H1 (cell line): ENCODE measurements at regions not wholly inside any gene's neighbourhood (a gene's known extent, or its start where the extent isn't known, plus 50 kb on each side); places are given as distances from the start of the nearest gene placed in this dataset.

Experiments used
- CTCF ChIA-PET: fragments of 300-600 bp; sonication (Branson Sonifier 250); formaldehyde crosslinking; loops from one replicate; lab custom pipeline; 2021; ENCODE audit not compliant: partially characterized antibody; lab: Charles Lee
- POLR2A ChIA-PET: fragments of 300-600 bp; sonication (Branson Sonifier 250); formaldehyde crosslinking; loops from one replicate; lab custom pipeline; 2021; ENCODE audit warnings: inconsistent platforms; ENCODE audit not compliant: partially characterized antibody; lab: Charles Lee
- DNase-seq, 2 experiments: peaks; one replicate each; pipeline versions ENCODE4 v3.0.0 to v3.0.0-alpha.2; 2010 to 2022; ENCODE audit warnings: low spot score in 2 of 2, low read depth in 1 of 2, mixed read lengths in 1 of 2
- FAIRE-seq: peaks from 2 replicates; lab custom pipeline; 2011; peaks lifted over from hg19 to GRCh38; lab: Jason Lieb, UNC
- H2AFZ ChIP-seq: 2 replicates; pipeline ENCODE4 v1.8.1; 2012; ENCODE audit warnings: low read length, inconsistent platforms
- H2AK5ac ChIP-seq: 2 replicates; pipeline ENCODE4 v1.6.1; 2013; ENCODE audit warnings: low read depth, low read length
- H2BK120ac ChIP-seq: replicated peaks from 2 replicates; pipeline ENCODE3; 2013; ENCODE audit warnings: low read depth, low read length, inconsistent platforms
- H2BK12ac ChIP-seq: 2 replicates; pipeline ENCODE4 v1.6.1; 2013; ENCODE audit warnings: low read depth, low read length
- H2BK15ac ChIP-seq: 2 replicates; pipeline ENCODE4 v1.6.1; 2013; ENCODE audit warnings: low read length
- H2BK20ac ChIP-seq: 2 replicates; pipeline ENCODE4 v1.6.1; 2013; ENCODE audit warnings: low read length
- H2BK5ac ChIP-seq: 2 replicates; pipeline ENCODE4 v1.6.1; 2013; ENCODE audit warnings: low read depth, low read length
- H3K14ac ChIP-seq: 2 replicates; pipeline ENCODE4 v1.6.1; 2013; ENCODE audit warnings: inconsistent platforms; ENCODE audit not compliant: insufficient read length
- H3K18ac ChIP-seq: 2 replicates; pipeline ENCODE4 v1.6.1; 2013; ENCODE audit warnings: low read length; ENCODE audit errors: extremely low read depth
- H3K23ac ChIP-seq: 2 replicates; pipeline ENCODE4 v1.6.1; 2013; ENCODE audit warnings: inconsistent platforms; ENCODE audit not compliant: insufficient read length
- H3K23me2 ChIP-seq: 2 replicates; pipeline ENCODE4 v1.6.1; 2013; ENCODE audit warnings: low read depth, low read length
- H3K27ac ChIP-seq: 2 replicates; pipeline ENCODE4 v1.6.1; 2011; ENCODE audit warnings: low read depth, low read length, inconsistent platforms
- H3K27me3 ChIP-seq, 4 experiments: replicated peaks in 1 of 4; 1 replicate in 1 of 4; 2 replicates in 3 of 4; pipeline versions ENCODE4 v1.6.1 to v1.8.1; 2011 to 2013; ENCODE audit warnings: low read length in 3 of 4, mild to moderate bottlenecking in 3 of 4, inconsistent platforms in 2 of 4, mixed read lengths in 2 of 4, moderate library complexity in 1 of 4; ENCODE audit not compliant: control insufficient read depth in 3 of 4, insufficient read depth in 3 of 4; ENCODE audit errors: extremely low read depth in 1 of 4
- H3K36me3 ChIP-seq, 4 experiments: 2 replicates each; pipeline versions ENCODE4 v1.6.1 to v1.8.1; 2011 to 2013; ENCODE audit warnings: mild to moderate bottlenecking in 4 of 4, low read length in 3 of 4, moderate library complexity in 2 of 4, control low read depth in 1 of 4, inconsistent platforms in 1 of 4; ENCODE audit not compliant: insufficient read depth in 4 of 4, control insufficient read depth in 2 of 4
- H3K4ac ChIP-seq: replicated peaks from 2 replicates; pipeline ENCODE3; 2013; ENCODE audit warnings: low read length, low read depth, mixed read lengths, inconsistent platforms; ENCODE audit not compliant: insufficient read length
- H3K4me1 ChIP-seq, 4 experiments: replicated peaks in 1 of 4; 1 replicate in 1 of 4; 2 replicates in 3 of 4; pipeline versions ENCODE4 v1.6.1 to v1.8.1; 2011 to 2013; ENCODE audit warnings: low read length in 3 of 4, inconsistent platforms in 2 of 4, mixed read lengths in 1 of 4; ENCODE audit not compliant: insufficient read depth in 4 of 4, control insufficient read depth in 3 of 4
- H3K4me2 ChIP-seq, 2 experiments: 2 replicates each; pipeline versions ENCODE4 v1.6.1 to v1.8.1; 2011 to 2013; ENCODE audit warnings: low read depth in 2 of 2, low read length in 2 of 2, control low read depth in 1 of 2, inconsistent platforms in 1 of 2, mild to moderate bottlenecking in 1 of 2; ENCODE audit not compliant: insufficient read depth in 1 of 2
- H3K4me3 ChIP-seq, 4 experiments: fragments of 200-600, 300-600 bp in 1 of 4; sonication (generic), shearing (Covaris generic), sonication (Bioruptor Twin) in 1 of 4; 2 replicates each; pipeline versions ENCODE4 v1.5.1 to v1.8.1; 2011 to 2016; ENCODE audit warnings: low read length in 4 of 4, low read depth in 3 of 4, control low read depth in 2 of 4, inconsistent platforms in 2 of 4, mild to moderate bottlenecking in 2 of 4, mixed read lengths in 1 of 4, moderate library complexity in 1 of 4; ENCODE audit not compliant: insufficient read depth in 2 of 4; ENCODE audit errors: extremely low read depth in 1 of 4
- H3K56ac ChIP-seq: replicated peaks from 2 replicates; pipeline ENCODE3; 2013; ENCODE audit warnings: low read depth, mild to moderate bottlenecking, mixed read lengths, low read length, inconsistent platforms; ENCODE audit not compliant: insufficient read length
- H3K79me1 ChIP-seq: 2 replicates; pipeline ENCODE4 v1.6.1; 2013; ENCODE audit warnings: low read depth, low read length, control low read depth
- H3K79me2 ChIP-seq, 2 experiments: 2 replicates each; pipeline versions ENCODE4 v1.6.1 to v1.8.1; 2012 to 2013; ENCODE audit warnings: low read length in 2 of 2, mild to moderate bottlenecking in 2 of 2, inconsistent platforms in 1 of 2; ENCODE audit not compliant: insufficient read depth in 2 of 2, control insufficient read depth in 1 of 2
- H3K9ac ChIP-seq, 4 experiments: replicated peaks in 1 of 4; 1 replicate in 1 of 4; 2 replicates in 3 of 4; pipeline versions ENCODE4 v1.6.1 to v1.8.1; 2011 to 2013; ENCODE audit warnings: low read depth in 3 of 4, low read length in 3 of 4, control low read depth in 2 of 4, mild to moderate bottlenecking in 2 of 4, moderate library complexity in 2 of 4, inconsistent platforms in 1 of 4; ENCODE audit errors: extremely low read depth in 1 of 4
- H3K9me3 ChIP-seq, 2 experiments: 2 replicates each; pipeline versions ENCODE4 v1.6.1 to v1.8.1; 2012 to 2013; ENCODE audit warnings: mild to moderate bottlenecking in 2 of 2, moderate library complexity in 2 of 2, control low read depth in 1 of 2, inconsistent platforms in 1 of 2, low read depth in 1 of 2, low read length in 1 of 2, mixed read lengths in 1 of 2; ENCODE audit not compliant: insufficient read depth in 2 of 2
- H4K20me1 ChIP-seq, 2 experiments: replicated peaks in 1 of 2; 2 replicates each; pipeline versions ENCODE3 to v1.8.1; 2011 to 2013; ENCODE audit warnings: inconsistent platforms in 2 of 2, low read length in 2 of 2, mild to moderate bottlenecking in 1 of 2; ENCODE audit not compliant: insufficient read depth in 2 of 2, control insufficient read depth in 1 of 2
- H4K5ac ChIP-seq: 2 replicates; pipeline ENCODE4 v1.6.1; 2013; ENCODE audit warnings: low read length, low read depth, mixed read lengths, inconsistent platforms; ENCODE audit not compliant: insufficient read length
- H4K8ac ChIP-seq: 2 replicates; pipeline ENCODE4 v1.8.0; 2013; ENCODE audit warnings: mild to moderate bottlenecking, moderate library complexity, low read length, inconsistent platforms; ENCODE audit not compliant: insufficient read depth; ENCODE audit errors: extremely low read depth
- H4K91ac ChIP-seq: replicated peaks from 2 replicates; pipeline ENCODE3; 2013; ENCODE audit warnings: low read length, mixed read lengths, inconsistent platforms; ENCODE audit not compliant: insufficient read length
- BRCA1 ChIP-seq: IDR thresholded peaks from 2 replicates; pipeline ENCODE4 v1.6.1; 2012; ENCODE audit warnings: low read depth, low read length, improper control_type of control experiment
- CREB1 ChIP-seq: IDR thresholded peaks from 2 replicates; pipeline ENCODE4 v1.6.1; 2012; ENCODE audit warnings: inconsistent platforms
- GTF2F1 ChIP-seq: IDR thresholded peaks from 2 replicates; pipeline ENCODE4 v1.6.1; 2012; ENCODE audit warnings: low read depth, low read length, improper control_type of control experiment, borderline replicate concordance
- SAP30 ChIP-seq: fragments of 300-600 bp; sonication (generic); IDR thresholded peaks from 2 replicates; pipeline ENCODE4 v1.7.1; 2012; ENCODE audit warnings: low read length, moderate library complexity, mild to moderate bottlenecking, inconsistent platforms; ENCODE audit not compliant: insufficient read depth, insufficient replicate concordance
- SRF ChIP-seq: IDR thresholded peaks from 2 replicates; pipeline ENCODE4 v1.6.1; 2011; ENCODE audit warnings: mild to moderate bottlenecking, low read depth, low read length, moderate library complexity
- TEAD4 ChIP-seq: IDR thresholded peaks from 2 replicates; pipeline ENCODE4 v1.6.1; 2012; ENCODE audit warnings: low read depth, low read length, inconsistent platforms, mixed read lengths
- WGBS, 2 experiments: shearing (Covaris generic) in 1 of 2; methylation state at CpG; one replicate each; pipeline versions ENCODE4 v1.1.6 to v1.1.7; 2013 to 2015; ENCODE audit warnings: low lambda C conversion rate in 2 of 2, mixed read lengths in 2 of 2, inconsistent platforms in 1 of 2, low coverage in 1 of 2, missing lambda C conversion rate in 1 of 2; ENCODE audit not compliant: insufficient replicate concordance in 2 of 2, insufficient coverage in 1 of 2, insufficient read length in 1 of 2; ENCODE audit errors: extremely low coverage in 1 of 2, missing lambda C conversion rate in 1 of 2; 5-methylcytosine and 5-hydroxymethylcytosine counted together

DNA sequence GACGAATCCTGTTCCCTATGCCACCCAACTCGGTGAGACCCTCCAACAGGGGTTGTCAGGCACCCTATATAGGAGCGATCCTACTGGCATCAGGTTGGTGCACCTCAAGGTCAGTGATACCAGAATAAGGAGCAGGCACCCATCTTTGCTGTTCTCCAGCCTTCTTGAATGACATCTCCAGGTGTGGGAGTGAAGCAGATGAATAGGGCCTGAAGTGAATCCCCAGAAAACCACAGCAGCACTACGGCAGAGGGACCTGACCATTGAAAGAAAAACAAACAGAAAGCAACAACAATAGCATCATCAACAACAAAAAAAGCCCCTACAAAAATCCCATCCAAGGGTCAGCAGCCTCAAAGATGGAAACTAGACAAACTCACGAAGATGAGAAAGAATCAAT is 445.2 kb upstream of the ATP2B1 start:
- no peak overlapping the region for H2BK12ac ChIP-seq
- H2BK5ac ChIP-seq: no peak overlapping the region
- no peaks in the 10 kb centered on the region for H3K9me3 ChIP-seq
- POLR2A ChIA-PET: no interaction called here
- H4K20me1 ChIP-seq: no peaks in the 10 kb centered on the region
- H3K27me3 ChIP-seq: no peaks in the 10 kb centered on the region
- H3K79me1 ChIP-seq: no peaks in the 10 kb centered on the region
- FAIRE-seq (no peak), DNase-seq (no peak)
- TF ChIP-seq SRF (no peak), CREB1 (no peak), TEAD4 (no peak), BRCA1 (no peak), GTF2F1 (no peak), SAP30 (no peak)
- peaks cover 0 to 4% (median 2%) of the 10 kb centered on the region in 4 experiments; a peak in 3 of 7 replicates for H3K4me1 ChIP-seq
- no peak overlapping the region for H4K8ac ChIP-seq
- H3K23ac ChIP-seq: no peak overlapping the region
- H3K56ac ChIP-seq: no peak overlapping the region
- CTCF ChIA-PET: interaction anchor here (1.2 kb wide), 1 partner anchor 11 kb away, joined by 4 read pairs; no protein-coding TSS in a partner anchor
- H3K14ac ChIP-seq: no peak overlapping the region
- no peak overlapping the region for H3K4me2 ChIP-seq
- H3K79me2 ChIP-seq: no peaks in the 10 kb centered on the region
- no peak overlapping the region for H2BK120ac ChIP-seq
- no peak overlapping the region for H4K5ac ChIP-seq
- H3K27ac ChIP-seq: no peak overlapping the region
- no peak overlapping the region for H3K4me3 ChIP-seq
- 95% methylated on average over 5 of the region's 5 CpGs; no CpG with 5 or more reads in 1 of the 2 experiments for WGBS, 2 experiments
- no peak overlapping the region for H2AK5ac ChIP-seq
- no peak overlapping the region for H2BK15ac ChIP-seq
- H4K91ac ChIP-seq: no peak overlapping the region
- H2AFZ ChIP-seq: no peak overlapping the region
- H3K4ac ChIP-seq: no peak overlapping the region
- H3K18ac ChIP-seq: no peak overlapping the region
- no peak overlapping the region for H2BK20ac ChIP-seq
- no peak overlapping the region for H3K9ac ChIP-seq
- no peaks in the 10 kb centered on the region for H3K23me2 ChIP-seq
- H3K36me3 ChIP-seq: no peaks in the 10 kb centered on the region
